ENCODE measurements at regions not wholly inside any gene's neighbourhood (a gene's known extent, or its start where the extent isn't known, plus 50 kb on each side); places are given as distances from the start of the nearest gene placed in this dataset.

DNA sequence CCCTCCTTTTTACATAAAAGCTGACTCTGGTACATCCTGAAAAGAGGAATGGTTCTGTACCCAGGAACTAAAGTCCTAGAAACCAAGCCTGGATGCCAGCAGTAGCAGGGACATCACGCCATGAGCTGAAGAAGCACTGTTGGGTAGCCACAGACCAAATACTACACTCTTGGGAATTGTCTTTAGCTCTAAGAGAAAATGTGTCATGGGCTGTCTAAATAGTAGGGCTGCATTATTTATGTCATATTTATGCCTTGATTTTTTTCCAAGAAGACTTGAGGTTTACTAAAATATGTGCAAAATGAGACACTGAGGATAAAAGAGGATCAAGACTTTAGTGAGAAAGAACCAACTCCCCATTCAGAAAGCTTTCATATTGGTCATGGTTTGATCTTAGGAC, 213.6 kb downstream of the RAB38 start:
- POLR2A ChIA-PET: no interaction called here
- no peaks in the 10 kb centered on the region for H3K36me3 Mint-ChIP-seq (ENCODE audit: low read depth)
- no peaks in the 10 kb centered on the region for H3K9me3 Mint-ChIP-seq
- CTCF ChIA-PET: no interaction called here
- no peaks in the 10 kb centered on the region for H3K27me3 Mint-ChIP-seq
- H3K4me3 Mint-ChIP-seq: no peak overlapping the region
- H3K27ac Mint-ChIP-seq: no peak overlapping the region
- no peaks in the 10 kb centered on the region for H3K4me1 Mint-ChIP-seq
- DNase-seq: no peak

DNA sequence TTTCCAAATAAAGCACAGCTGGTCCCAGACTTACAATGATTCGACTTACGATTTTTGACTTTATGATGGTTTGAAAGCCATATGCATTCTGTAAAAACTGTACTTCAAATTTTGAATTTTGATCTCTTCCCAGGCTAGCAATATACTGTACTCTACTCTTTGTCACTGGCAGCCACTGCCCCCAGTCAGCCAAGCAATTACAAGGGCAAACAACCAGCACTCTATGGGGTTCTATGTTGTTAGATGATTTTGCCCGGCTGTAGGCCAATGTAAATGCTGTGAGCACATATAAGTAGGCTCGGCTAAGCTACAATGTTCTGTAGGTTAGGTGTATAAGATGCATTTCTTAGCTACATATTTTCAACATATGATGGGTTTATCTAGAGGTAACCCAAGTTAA, 217.3 kb downstream of the RAB38 start:
- ChIA-PET POLR2A (no interaction called here), CTCF (no interaction called here)
- H3K4me1 Mint-ChIP-seq: no peaks in the 10 kb centered on the region
- no peaks in the 10 kb centered on the region for H3K9me3 Mint-ChIP-seq
- DNase-seq: no peak
- no peaks in the 10 kb centered on the region for H3K27me3 Mint-ChIP-seq
- H3K36me3 Mint-ChIP-seq (ENCODE audit: low read depth): no peaks in the 10 kb centered on the region
- no peak overlapping the region for H3K4me3 Mint-ChIP-seq
- H3K27ac Mint-ChIP-seq: no peak overlapping the region

DNA sequence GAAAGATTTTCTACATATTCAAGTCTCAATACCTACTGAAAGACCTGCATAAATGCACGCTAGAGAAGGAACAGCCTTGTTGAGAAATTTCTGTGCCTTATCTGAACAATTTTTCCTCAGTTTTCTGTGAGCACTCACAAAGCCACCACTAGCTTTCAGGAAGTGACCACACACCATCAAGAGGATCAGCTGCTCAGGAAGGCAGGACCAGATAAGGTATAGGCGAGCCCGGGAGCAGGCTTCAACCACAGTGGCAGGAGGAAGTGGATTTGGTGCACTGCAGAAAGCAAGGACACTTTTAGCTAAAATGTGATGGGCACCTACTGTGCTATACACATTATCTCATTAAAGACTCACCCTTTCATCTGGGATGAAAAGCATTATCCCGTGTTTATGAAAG, 220.8 kb downstream of the RAB38 start:
- ChIA-PET POLR2A (no interaction called here), CTCF (no interaction called here)
- H3K36me3 Mint-ChIP-seq (ENCODE audit: low read depth): no peaks in the 10 kb centered on the region
- no peaks in the 10 kb centered on the region for H3K27me3 Mint-ChIP-seq
- H3K4me3 Mint-ChIP-seq: no peak overlapping the region
- no peaks in the 10 kb centered on the region for H3K9me3 Mint-ChIP-seq
- no peak overlapping the region for H3K27ac Mint-ChIP-seq
- no peaks in the 10 kb centered on the region for H3K4me1 Mint-ChIP-seq
- DNase-seq: no peak

GRCh38 chr11:87942786-87943185, 232.5 kb downstream of the RAB38 start:
- H3K4me1 Mint-ChIP-seq: no peaks in the 10 kb centered on the region
- H3K36me3 Mint-ChIP-seq (ENCODE audit: low read depth): no peaks in the 10 kb centered on the region
- no peak for DNase-seq
- H3K4me3 Mint-ChIP-seq: no peak overlapping the region
- POLR2A ChIA-PET: no interaction called here
- H3K27ac Mint-ChIP-seq: no peak overlapping the region
- no peaks in the 10 kb centered on the region for H3K27me3 Mint-ChIP-seq
- CTCF ChIA-PET: no interaction called here
- H3K9me3 Mint-ChIP-seq: no peaks in the 10 kb centered on the region

DNA sequence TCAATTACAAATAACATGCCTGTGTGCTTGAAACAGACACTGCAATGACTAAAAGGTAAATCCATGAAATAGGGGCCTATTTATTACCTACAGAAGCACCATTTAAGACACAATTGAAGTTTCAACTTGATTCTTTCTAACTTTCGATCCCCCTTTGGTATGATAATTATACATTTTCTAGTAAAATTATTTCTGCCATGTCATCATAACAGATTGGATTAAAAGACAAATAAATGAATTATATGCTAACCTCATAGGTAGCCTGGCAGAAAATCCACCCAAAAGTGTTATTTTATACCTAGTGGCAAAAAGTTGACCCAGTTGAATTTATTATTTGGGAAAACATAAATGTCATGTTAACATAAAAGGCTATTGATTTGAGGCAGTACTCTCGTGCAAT, 241.1 kb downstream of the RAB38 start:
- Mint-ChIP-seq H3K36me3 (ENCODE audit: low read depth) (no peaks in the 10 kb centered on the region), H3K27ac (no peak overlapping the region), H3K27me3 (no peaks in the 10 kb centered on the region), H3K9me3 (no peaks in the 10 kb centered on the region), H3K4me1 (no peaks in the 10 kb centered on the region), H3K4me3 (no peak overlapping the region)
- POLR2A ChIA-PET: no interaction called here
- no peak for DNase-seq
- CTCF ChIA-PET: no interaction called here

DNA sequence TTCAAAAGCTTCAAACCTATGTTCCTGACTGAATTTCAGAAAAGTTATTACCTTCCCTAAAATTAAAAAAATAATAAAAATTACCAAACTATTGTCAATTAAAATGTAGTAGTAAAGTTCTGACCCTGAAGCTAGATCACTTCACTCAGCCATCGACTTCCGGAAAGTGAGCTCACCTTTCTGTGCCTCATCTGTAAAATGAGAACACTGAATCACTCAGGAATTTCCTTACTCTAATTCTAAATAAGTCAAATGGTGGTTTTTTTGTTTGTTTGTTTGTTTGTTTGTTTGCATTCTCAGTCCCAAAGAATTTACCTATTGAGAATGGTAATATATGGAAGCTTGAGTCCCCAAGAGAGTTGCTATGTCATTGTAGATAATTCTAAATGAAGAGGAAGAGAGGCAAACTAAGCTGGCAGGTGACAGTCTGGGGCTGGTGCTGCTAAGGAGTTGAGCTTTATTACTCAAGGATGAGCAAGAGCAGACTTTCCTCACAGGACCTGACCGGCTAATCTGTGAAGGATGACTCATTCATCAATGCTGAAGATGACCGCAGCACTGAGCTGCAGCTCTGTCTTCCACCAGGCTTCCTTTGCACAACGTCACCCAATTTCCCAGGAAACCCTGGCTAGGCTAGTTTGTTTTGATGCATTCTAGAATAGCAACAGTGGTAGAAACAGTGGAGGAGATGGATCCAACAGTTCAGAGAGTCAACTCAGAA, 248.8 kb downstream of the RAB38 start:
- no peak overlapping the region for H3K27ac Mint-ChIP-seq
- ChIA-PET CTCF (no interaction called here), POLR2A (no interaction called here)
- no peaks in the 10 kb centered on the region for H3K36me3 Mint-ChIP-seq (ENCODE audit: low read depth)
- no peaks in the 10 kb centered on the region for H3K4me1 Mint-ChIP-seq
- no peak for DNase-seq
- H3K27me3 Mint-ChIP-seq: no peaks in the 10 kb centered on the region
- H3K4me3 Mint-ChIP-seq: no peak overlapping the region
- no peaks in the 10 kb centered on the region for H3K9me3 Mint-ChIP-seq

GRCh38 chr11:87924125-87924524, 251.1 kb downstream of the RAB38 start:
- H3K4me3 Mint-ChIP-seq: no peak overlapping the region
- no peaks in the 10 kb centered on the region for H3K4me1 Mint-ChIP-seq
- H3K27me3 Mint-ChIP-seq: no peaks in the 10 kb centered on the region
- ChIA-PET CTCF (no interaction called here), POLR2A (no interaction called here)
- H3K36me3 Mint-ChIP-seq (ENCODE audit: low read depth): no peaks in the 10 kb centered on the region
- H3K9me3 Mint-ChIP-seq: no peaks in the 10 kb centered on the region
- no peak for DNase-seq
- H3K27ac Mint-ChIP-seq: no peak overlapping the region

- POLR2A ChIA-PET: no interaction called here
- CTCF ChIA-PET: no interaction called here
These were observed 258.1 kb downstream of the RAB38 start for GRCh38 chr11:87917111-87917510.

GRCh38 chr11:87909178-87909577, 266.1 kb downstream of the RAB38 start:
- Mint-ChIP-seq H3K27me3 (no peaks in the 10 kb centered on the region), H3K27ac (no peak overlapping the region)
- no peak for DNase-seq

More at GRCh38 chr11:87917111-87917510, 258.1 kb downstream of the RAB38 start:
- Mint-ChIP-seq H3K9me3 (no peaks in the 10 kb centered on the region), H3K27me3 (no peaks in the 10 kb centered on the region), H3K4me1 (no peaks in the 10 kb centered on the region), H3K36me3 (ENCODE audit: low read depth) (no peaks in the 10 kb centered on the region), H3K27ac (no peak overlapping the region), H3K4me3 (no peak overlapping the region)
- DNase-seq: no peak

GRCh38 chr11:87908086-87908485, 267.2 kb downstream of the RAB38 start:
- POLR2A ChIA-PET: no interaction called here
- CTCF ChIA-PET: no interaction called here
- no peaks in the 10 kb centered on the region for H3K9me3 Mint-ChIP-seq
- H3K36me3 Mint-ChIP-seq (ENCODE audit: low read depth): no peaks in the 10 kb centered on the region
- H3K27ac Mint-ChIP-seq: no peak overlapping the region
- H3K4me3 Mint-ChIP-seq: no peak overlapping the region
- DNase-seq: no peak
- H3K4me1 Mint-ChIP-seq: no peaks in the 10 kb centered on the region
- no peaks in the 10 kb centered on the region for H3K27me3 Mint-ChIP-seq

More at GRCh38 chr11:87909178-87909577, 266.1 kb downstream of the RAB38 start:
- Mint-ChIP-seq H3K9me3 (no peaks in the 10 kb centered on the region), H3K4me1 (no peaks in the 10 kb centered on the region), H3K4me3 (no peak overlapping the region), H3K36me3 (ENCODE audit: low read depth) (no peaks in the 10 kb centered on the region)
- ChIA-PET CTCF (no interaction called here), POLR2A (no interaction called here)

DNA sequence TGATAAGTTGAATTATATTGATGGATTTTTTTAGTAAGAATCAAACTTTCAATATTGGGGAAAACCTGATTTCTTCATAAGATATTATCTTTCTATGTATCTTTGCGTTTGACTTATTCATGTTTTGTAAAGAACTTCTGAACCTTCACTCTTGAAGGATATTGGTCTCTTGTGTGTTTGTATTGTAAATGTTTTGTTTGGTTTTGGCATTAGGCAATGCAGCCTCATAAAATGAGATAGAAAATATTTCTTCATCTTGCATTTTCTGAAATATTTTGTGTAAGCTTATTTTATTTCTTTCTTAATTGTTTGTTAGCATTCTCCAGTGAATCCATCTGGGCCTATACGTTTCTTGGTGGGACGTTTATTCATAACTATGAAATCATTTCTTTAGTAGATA, 271.9 kb downstream of the RAB38 start:
- no peaks in the 10 kb centered on the region for H3K36me3 Mint-ChIP-seq (ENCODE audit: low read depth)
- no peaks in the 10 kb centered on the region for H3K9me3 Mint-ChIP-seq
- no peak for DNase-seq
- H3K4me1 Mint-ChIP-seq: no peaks in the 10 kb centered on the region
- H3K27ac Mint-ChIP-seq: no peak overlapping the region
- ChIA-PET POLR2A (no interaction called here), CTCF (no interaction called here)
- H3K4me3 Mint-ChIP-seq: no peak overlapping the region
- H3K27me3 Mint-ChIP-seq: no peaks in the 10 kb centered on the region

- ChIA-PET CTCF (no interaction called here), POLR2A (no interaction called here)
- DNase-seq: no peak
- Mint-ChIP-seq H3K27ac (no peak overlapping the region), H3K9me3 (no peaks in the 10 kb centered on the region), H3K4me1 (no peaks in the 10 kb centered on the region), H3K27me3 (no peaks in the 10 kb centered on the region), H3K4me3 (no peak overlapping the region), H3K36me3 (ENCODE audit: low read depth) (no peaks in the 10 kb centered on the region)
These were observed 273.9 kb downstream of the RAB38 start for GRCh38 chr11:87901341-87901740.

DNA sequence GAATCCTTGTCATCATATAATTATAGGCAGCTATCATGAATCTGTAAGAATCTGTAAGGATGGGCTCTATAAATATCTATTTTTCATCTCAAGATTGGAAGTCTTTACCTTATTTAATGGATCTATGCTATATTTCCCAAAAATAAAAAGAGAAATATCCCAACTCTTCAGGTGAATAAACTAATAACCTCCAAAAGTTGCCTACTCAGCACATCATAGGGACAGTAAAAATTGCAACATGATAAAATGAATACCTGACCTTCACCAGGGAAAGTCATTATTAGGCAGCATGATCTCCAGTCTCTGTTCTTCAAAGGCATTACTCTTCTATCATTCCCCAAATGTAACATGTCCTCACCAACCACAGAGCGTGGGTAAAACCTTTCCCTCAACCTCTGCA, 277.3 kb downstream of the RAB38 start:
- CTCF ChIA-PET: no interaction called here
- Mint-ChIP-seq H3K27ac (no peak overlapping the region), H3K36me3 (ENCODE audit: low read depth) (no peaks in the 10 kb centered on the region), H3K27me3 (peaks cover 2% of the 10 kb centered on the region), H3K4me1 (no peaks in the 10 kb centered on the region), H3K4me3 (no peak overlapping the region), H3K9me3 (no peaks in the 10 kb centered on the region)
- no peak for DNase-seq
- POLR2A ChIA-PET: no interaction called here

GRCh38 chr11:87897071-87897470, 278.2 kb downstream of the RAB38 start:
- no peak overlapping the region for H3K4me3 Mint-ChIP-seq
- no peaks in the 10 kb centered on the region for H3K36me3 Mint-ChIP-seq (ENCODE audit: low read depth)
- H3K4me1 Mint-ChIP-seq: no peaks in the 10 kb centered on the region
- no peak overlapping the region for H3K27ac Mint-ChIP-seq
- POLR2A ChIA-PET: no interaction called here
- H3K27me3 Mint-ChIP-seq: peaks cover 2% of the 10 kb centered on the region
- CTCF ChIA-PET: no interaction called here
- H3K9me3 Mint-ChIP-seq: no peaks in the 10 kb centered on the region
- DNase-seq: no peak

DNA sequence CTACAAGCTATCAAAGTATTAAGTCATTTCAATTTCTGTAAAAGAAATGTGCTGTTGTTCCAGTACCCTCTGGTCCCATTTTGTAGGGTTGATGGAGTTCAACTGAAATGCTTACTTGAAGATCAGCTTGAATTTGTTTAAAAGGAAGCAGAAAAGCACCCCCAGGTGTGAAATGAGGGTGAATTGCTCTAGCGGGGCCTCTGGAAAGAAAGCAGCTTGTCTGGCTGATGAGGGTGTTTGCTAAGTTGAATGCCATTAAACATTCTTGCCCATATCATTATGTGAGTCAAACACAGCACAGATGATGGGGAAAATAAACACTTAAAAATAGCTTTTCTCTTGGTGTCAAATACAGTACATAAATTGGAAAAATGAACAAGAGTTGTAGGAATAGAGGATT, 280.3 kb downstream of the RAB38 start:
- H3K9me3 Mint-ChIP-seq: no peaks in the 10 kb centered on the region
- ChIA-PET POLR2A (no interaction called here), CTCF (no interaction called here)
- DNase-seq: no peak
- H3K4me3 Mint-ChIP-seq: no peak overlapping the region
- no peaks in the 10 kb centered on the region for H3K36me3 Mint-ChIP-seq (ENCODE audit: low read depth)
- H3K4me1 Mint-ChIP-seq: no peaks in the 10 kb centered on the region
- H3K27ac Mint-ChIP-seq: no peak overlapping the region
- peaks cover 2% of the 10 kb centered on the region for H3K27me3 Mint-ChIP-seq
